ENCODE measurements at regions not wholly inside any gene's neighbourhood (a gene's known extent, or its start where the extent isn't known, plus 50 kb on each side); places are given as distances from the start of the nearest gene placed in this dataset.

GRCh38 chr14:82047777-82048470 is 514.3 kb upstream of the SEL1L start:
- TF ChIP-seq POLR2A (IDR thresholded peaks at IDR 0.05) = no peak
- TF ChIP-seq CTCF (IDR thresholded peaks at IDR 0.05) = no peak
